ENCODE measurements at regions not wholly inside any gene's neighbourhood (a gene's known extent, or its start where the extent isn't known, plus 50 kb on each side); places are given as distances from the start of the nearest gene placed in this dataset.

GRCh38 chr5:91668261-91668660, 285.1 kb upstream of the ARRDC3 start:
- WGBS, 4 donors = 83 to 90% (median 88%) methylated on average over 3 of the region's 3 CpGs
- Histone ChIP-seq H3K36me3 (no peaks in the 10 kb centered on the region), H3K9me3 (no peaks in the 10 kb centered on the region)

DNA sequence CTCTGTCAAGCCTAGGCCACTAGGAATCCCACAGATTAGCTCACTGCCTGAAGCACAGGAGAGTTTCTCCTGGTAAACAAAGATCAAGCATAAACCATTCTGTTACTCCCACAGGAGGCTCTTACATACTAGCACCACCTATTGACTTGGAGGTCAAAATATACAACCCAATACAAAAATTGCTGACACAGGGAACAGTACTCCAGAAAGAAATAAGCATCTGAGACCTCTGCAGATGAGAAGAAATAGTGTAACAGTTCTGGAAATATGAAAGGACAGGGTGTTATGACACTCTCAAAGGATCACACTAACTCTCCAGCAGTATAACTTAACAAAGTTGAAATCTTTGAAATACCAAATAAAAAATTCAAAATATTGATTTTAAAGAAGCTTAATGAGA, 269.6 kb upstream of the ARRDC3 start:
- Histone ChIP-seq H3K27me3 (no peaks in the 10 kb centered on the region), H3K9me3 (peaks cover 0 to 55% (median 23%) of the 10 kb centered on the region in 12 donors), H3K4me1 (no peaks in the 10 kb centered on the region), H3K27ac (no peak overlapping the region), H3K36me3 (no peaks in the 10 kb centered on the region), H3K4me3 (no peak overlapping the region)
- TF ChIP-seq POLR2A (IDR thresholded peaks at IDR 0.05) = no peak
- TF ChIP-seq, protein P1, sequence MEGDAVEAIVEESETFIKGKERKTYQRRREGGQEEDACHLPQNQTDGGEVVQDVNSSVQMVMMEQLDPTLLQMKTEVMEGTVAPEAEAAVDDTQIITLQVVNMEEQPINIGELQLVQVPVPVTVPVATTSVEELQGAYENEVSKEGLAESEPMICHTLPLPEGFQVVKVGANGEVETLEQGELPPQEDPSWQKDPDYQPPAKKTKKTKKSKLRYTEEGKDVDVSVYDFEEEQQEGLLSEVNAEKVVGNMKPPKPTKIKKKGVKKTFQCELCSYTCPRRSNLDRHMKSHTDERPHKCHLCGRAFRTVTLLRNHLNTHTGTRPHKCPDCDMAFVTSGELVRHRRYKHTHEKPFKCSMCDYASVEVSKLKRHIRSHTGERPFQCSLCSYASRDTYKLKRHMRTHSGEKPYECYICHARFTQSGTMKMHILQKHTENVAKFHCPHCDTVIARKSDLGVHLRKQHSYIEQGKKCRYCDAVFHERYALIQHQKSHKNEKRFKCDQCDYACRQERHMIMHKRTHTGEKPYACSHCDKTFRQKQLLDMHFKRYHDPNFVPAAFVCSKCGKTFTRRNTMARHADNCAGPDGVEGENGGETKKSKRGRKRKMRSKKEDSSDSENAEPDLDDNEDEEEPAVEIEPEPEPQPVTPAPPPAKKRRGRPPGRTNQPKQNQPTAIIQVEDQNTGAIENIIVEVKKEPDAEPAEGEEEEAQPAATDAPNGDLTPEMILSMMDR (IDR thresholded peaks at IDR 0.05) = no peak
- intact Hi-C loops (cut with DNase I) = no loop called here
- DNase-seq (no peak), ATAC-seq (no peak)

More at GRCh38 chr5:91668261-91668660, 285.1 kb upstream of the ARRDC3 start:
- no peak overlapping the region for H3K4me3 ChIP-seq
- H3K27ac ChIP-seq = no peak overlapping the region
- TF ChIP-seq POLR2A (IDR thresholded peaks at IDR 0.05) = no peak
- TF ChIP-seq, protein P1 (IDR thresholded peaks at IDR 0.05) = no peak
- H3K27me3 ChIP-seq = no peaks in the 10 kb centered on the region
- intact Hi-C loops (cut with DNase I) = no loop called here
- H3K4me1 ChIP-seq = peaks cover 0 to 5% (median 0%) of the 10 kb centered on the region in 12 donors
- ATAC-seq (no peak), DNase-seq (no peak)

- no peak overlapping the region for H3K27ac ChIP-seq
- DNase-seq (no peak), ATAC-seq (peak in 1 of 4 donors; percentile 51)
- H3K4me3 ChIP-seq = no peak overlapping the region
- no peaks in the 10 kb centered on the region for H3K27me3 ChIP-seq
- no peaks in the 10 kb centered on the region for H3K4me1 ChIP-seq
- H3K36me3 ChIP-seq = no peaks in the 10 kb centered on the region
- intact Hi-C loops (cut with DNase I) = no loop called here
- H3K9me3 ChIP-seq = peaks cover 0 to 45% (median 17%) of the 10 kb centered on the region in 12 donors
- TF ChIP-seq, protein P1 (IDR thresholded peaks at IDR 0.05) = no peak
- TF ChIP-seq POLR2A (IDR thresholded peaks at IDR 0.05) = no peak
Observed at GRCh38 chr5:91651704-91652103, 268.6 kb upstream of the ARRDC3 start.

GRCh38 chr5:91645347-91645746, 262.2 kb upstream of the ARRDC3 start:
- no peaks in the 10 kb centered on the region for H3K36me3 ChIP-seq
- intact Hi-C loops (cut with DNase I) = no loop called here
- H3K4me3 ChIP-seq = no peak overlapping the region
- TF ChIP-seq, protein P1 (IDR thresholded peaks at IDR 0.05) = no peak
- no peak for TF ChIP-seq POLR2A (IDR thresholded peaks at IDR 0.05)
- no peak overlapping the region for H3K27ac ChIP-seq
- no peak for DNase-seq
- no peaks in the 10 kb centered on the region for H3K4me1 ChIP-seq
- H3K27me3 ChIP-seq = no peaks in the 10 kb centered on the region
- ATAC-seq = no peak
- WGBS, 4 donors = 83 to 100% (median 91%) methylated on average over 1 to 4 of the region's 4 CpGs
- H3K9me3 ChIP-seq = no peaks in the 10 kb centered on the region

All from heart left ventricle (tissue), 16 donors.